IMR-90 (cell line): ENCODE measurements at regions not wholly inside any gene's neighbourhood (a gene's known extent, or its start where the extent isn't known, plus 50 kb on each side); places are given as distances from the start of the nearest gene placed in this dataset.

Source experiments
- ATAC-seq: fragments of 200-7000 bp; cut with Tn5 transposase; 2 replicates; pipeline ENCODE4 v1.9.1; 2020; ENCODE audit warnings: low read depth, mild to moderate bottlenecking, moderate library complexity
- BruUV-seq: library from RNA; stranded (reverse); fragments of 400-500 nt; replicated peaks from 2 replicates; lab custom pipeline; 2021; lab: Mats Ljungman, UMichigan
- CTCF ChIA-PET: fragments of 300-600 bp; formaldehyde crosslinking; extraction: SDS; loops from one replicate; lab custom pipeline; 2021; ENCODE audit warnings: antibody characterized with exemption; lab: Yijun Ruan, JAX
- POLR2A ChIA-PET: fragments of 300-600 bp; sonication (Branson Sonifier 250); formaldehyde crosslinking; loops from one replicate; lab custom pipeline; 2022; ENCODE audit warnings: antibody characterized with exemption; ENCODE audit not compliant: unreplicated experiment; lab: Charles Lee
- DNase-seq: peaks from one replicate; pipeline ENCODE4 v3.0.0; 2013
- H2AFZ ChIP-seq: replicated peaks from 2 replicates; pipeline ENCODE3; 2013; ENCODE audit warnings: low read length, mild to moderate bottlenecking; ENCODE audit not compliant: poor library complexity
- H2AK5ac ChIP-seq: 2 replicates; pipeline ENCODE4 v1.6.1; 2013; ENCODE audit warnings: low read depth, low read length, inconsistent platforms
- H2AK9ac ChIP-seq: replicated peaks from 2 replicates; pipeline ENCODE3; 2013; ENCODE audit warnings: mild to moderate bottlenecking, low read depth, low read length, moderate library complexity; ENCODE audit not compliant: poor library complexity
- H2BK120ac ChIP-seq: 2 replicates; pipeline ENCODE4 v1.6.1; 2013; ENCODE audit warnings: low read depth, low read length, inconsistent platforms
- H2BK15ac ChIP-seq: 3 replicates; pipeline ENCODE4 v1.6.1; 2013; ENCODE audit warnings: low read depth, low read length, inconsistent platforms
- H2BK20ac ChIP-seq: 2 replicates; pipeline ENCODE4 v1.6.1; 2013; ENCODE audit warnings: low read depth, mild to moderate bottlenecking, inconsistent platforms, low read length, moderate library complexity
- H2BK5ac ChIP-seq: 2 replicates; pipeline ENCODE4 v1.6.1; 2013; ENCODE audit warnings: mild to moderate bottlenecking, low read depth, low read length, inconsistent platforms; ENCODE audit not compliant: poor library complexity, severe bottlenecking
- H3K14ac ChIP-seq: replicated peaks from 2 replicates; pipeline ENCODE4 v1.6.1; 2013; ENCODE audit warnings: low read depth, low read length, inconsistent platforms
- H3K18ac ChIP-seq: 2 replicates; pipeline ENCODE4 v1.6.1; 2013; ENCODE audit warnings: low read depth, low read length, control low read depth
- H3K23ac ChIP-seq: 2 replicates; pipeline ENCODE4 v1.6.1; 2013; ENCODE audit warnings: low read depth, low read length, inconsistent platforms
- H3K27ac ChIP-seq: 2 replicates; pipeline ENCODE4 v1.5.1; 2013; ENCODE audit warnings: mild to moderate bottlenecking, control low read depth, low read length; ENCODE audit not compliant: insufficient read depth
- H3K27me3 ChIP-seq: 2 replicates; pipeline ENCODE4 v1.6.1; 2013; ENCODE audit warnings: low read length; ENCODE audit not compliant: control insufficient read depth, insufficient read depth
- H3K36me3 ChIP-seq: 2 replicates; pipeline ENCODE4 v1.6.1; 2013; ENCODE audit warnings: low read length, mixed read lengths; ENCODE audit not compliant: control insufficient read depth, insufficient read depth
- H3K4ac ChIP-seq: 2 replicates; pipeline ENCODE4 v1.6.1; 2013; ENCODE audit warnings: low read depth, low read length, inconsistent platforms
- H3K4me1 ChIP-seq: 2 replicates; pipeline ENCODE4 v1.6.1; 2013; ENCODE audit warnings: low read length, mixed read lengths; ENCODE audit not compliant: control insufficient read depth, insufficient read depth
- H3K4me2 ChIP-seq: 2 replicates; pipeline ENCODE4 v1.6.1; 2013; ENCODE audit warnings: low read depth, mild to moderate bottlenecking, control low read depth, low read length, moderate library complexity
- H3K4me3 ChIP-seq: 2 replicates; pipeline ENCODE4 v1.5.1; 2013; ENCODE audit warnings: low read depth, mild to moderate bottlenecking, control low read depth, low read length, moderate library complexity; ENCODE audit not compliant: insufficient read depth
- H3K56ac ChIP-seq: 2 replicates; pipeline ENCODE4 v1.6.1; 2013; ENCODE audit warnings: low read length, inconsistent platforms; ENCODE audit not compliant: insufficient read depth; ENCODE audit errors: extremely low read depth
- H3K79me1 ChIP-seq, 2 experiments: 2 replicates each; pipeline ENCODE4 v1.6.1; 2013; ENCODE audit warnings: low read length in 2 of 2, inconsistent platforms in 1 of 2, low read depth in 1 of 2
- H3K9ac ChIP-seq: 2 replicates; pipeline ENCODE4 v1.6.1; 2013; ENCODE audit warnings: low read depth, low read length, control low read depth
- H3K9me1 ChIP-seq: 2 replicates; pipeline ENCODE4 v1.6.1; 2013; ENCODE audit warnings: low read length, inconsistent platforms; ENCODE audit not compliant: insufficient read depth
- H3K9me3 ChIP-seq: 2 replicates; pipeline ENCODE4 v1.6.1; 2013; ENCODE audit warnings: low read length; ENCODE audit not compliant: control insufficient read depth, insufficient read depth
- H4K20me1 ChIP-seq: 2 replicates; pipeline ENCODE4 v1.6.1; 2013; ENCODE audit warnings: low read length, inconsistent platforms; ENCODE audit not compliant: insufficient read depth
- H4K5ac ChIP-seq: 2 replicates; pipeline ENCODE4 v1.6.1; 2013; ENCODE audit warnings: mild to moderate bottlenecking, low read depth, low read length, control low read depth
- H4K8ac ChIP-seq, 2 experiments: 2 replicates each; pipeline ENCODE4 v1.6.1; 2013; ENCODE audit warnings: low read depth in 2 of 2, low read length in 2 of 2, control low read depth in 1 of 2, inconsistent platforms in 1 of 2
- H4K91ac ChIP-seq: 2 replicates; pipeline ENCODE4 v1.6.1; 2013; ENCODE audit warnings: low read depth, low read length, inconsistent platforms; ENCODE audit not compliant: insufficient read depth
- CEBPB ChIP-seq: IDR thresholded peaks from 2 replicates; pipeline ENCODE4 v1.6.1; 2012; ENCODE audit warnings: low read depth, low read length, improper control_type of control experiment
- POLR2A ChIP-seq: IDR thresholded peaks from 2 replicates; pipeline ENCODE4 v1.6.1; 2012; ENCODE audit warnings: mild to moderate bottlenecking, low read depth, low read length
- RCOR1 ChIP-seq: IDR thresholded peaks from 2 replicates; pipeline ENCODE4 v1.6.1; 2012; ENCODE audit warnings: mild to moderate bottlenecking, low read length, improper control_type of control experiment; ENCODE audit not compliant: insufficient replicate concordance
- WGBS, 2 experiments: methylation state at CpG; one replicate each; pipeline versions ENCODE4 v1.1.5 to v1.1.7; 2013; ENCODE audit warnings: missing lambda C conversion rate in 2 of 2; ENCODE audit not compliant: insufficient read length in 1 of 2; ENCODE audit errors: extremely low coverage in 2 of 2; 5-methylcytosine and 5-hydroxymethylcytosine counted together
- dilution Hi-C: fragments of 300-500 bp; cut with HindIII; formaldehyde crosslinking; loops from one replicate; pipeline ENCODE4 v1.14.3; 2018; ENCODE audit warnings: low sequenced_read_pairs; ENCODE audit not compliant: unreplicated experiment
- in situ Hi-C: fragments of 300-500 bp; cut with MboI; formaldehyde crosslinking; loops from 3 replicates; pipeline ENCODE4 v1.14.3; 2019; ENCODE audit warnings: low sequenced_read_pairs, inconsistent platforms, mixed read lengths
- intact Hi-C: fragments of 100-400 bp; cut with micrococcal nuclease; formaldehyde crosslinking; loops from 2 replicates; pipeline ENCODE4 v1.10.0; 2022

GRCh38 chr7:130854481-130854880 lies 120.5 kb upstream of the KLF14 start:
- Histone ChIP-seq H3K27ac (no peak overlapping the region), H3K4me1 (peaks cover 9% of the 10 kb centered on the region), H2BK15ac (peak overlapping the region; percentile 55; the same call in 2 of the 3 replicates), H3K23ac (peak overlapping the region; percentile 93; the same call in 1 of the 2 replicates), H4K20me1 (no peaks in the 10 kb centered on the region), H2AK9ac (no peak overlapping the region), H4K91ac (peak overlapping the region; percentile 65), H4K8ac (peak overlapping the region; percentile 77 to 98), H3K18ac (peak overlapping the region; percentile 54; the same call in 1 of the 2 replicates), H2AK5ac (peak overlapping the region; percentile 78), H2BK5ac (peak overlapping the region; percentile 97), H2BK120ac (peak overlapping the region; percentile 96), H3K36me3 (peaks cover 20% of the 10 kb centered on the region), H2AFZ (no peak overlapping the region), H4K5ac (no peak overlapping the region; the same call in 1 of the 2 replicates), H3K9ac (no peak overlapping the region), H3K27me3 (no peaks in the 10 kb centered on the region), H3K4me3 (no peak overlapping the region), H2BK20ac (peak overlapping the region; percentile 93), H3K4ac (peak overlapping the region; percentile 96; the same call in 1 of the 2 replicates), H3K4me2 (peak overlapping the region; percentile 21; the same call in 1 of the 2 replicates), H3K79me1 (peaks cover 13 to 36% of the 10 kb centered on the region in 2 experiments; a peak in 3 of 4 replicates), H3K9me1 (peaks cover 8% of the 10 kb centered on the region; the same call in 1 of the 2 replicates), H3K14ac (peak overlapping the region; percentile 87), H3K9me3 (peaks cover 10% of the 10 kb centered on the region), H3K56ac (no peak overlapping the region)
- in situ Hi-C loops (no loop called here), dilution Hi-C loops (no loop called here), intact Hi-C loops (no loop called here)
- DNase-seq (no peak), ATAC-seq (no peak)
- TF ChIP-seq CEBPB (peak; percentile 70; the same call in 1 of the 2 replicates), RCOR1 (no peak), POLR2A (no peak)
- no CpG with 5 or more reads among the region's 1 CpG for WGBS, 2 experiments
- ChIA-PET POLR2A (no interaction called here), CTCF (interaction anchor here (0.6 to 0.7 kb wide), 2 partner anchors 47 to 1479 kb away, joined by 3 read pairs; no protein-coding TSS in a partner anchor)
- no TSS peak for BruUV-seq
